ENCODE measurements at regions not wholly inside any gene's neighbourhood (a gene's known extent, or its start where the extent isn't known, plus 50 kb on each side); places are given as distances from the start of the nearest gene placed in this dataset.

DNA sequence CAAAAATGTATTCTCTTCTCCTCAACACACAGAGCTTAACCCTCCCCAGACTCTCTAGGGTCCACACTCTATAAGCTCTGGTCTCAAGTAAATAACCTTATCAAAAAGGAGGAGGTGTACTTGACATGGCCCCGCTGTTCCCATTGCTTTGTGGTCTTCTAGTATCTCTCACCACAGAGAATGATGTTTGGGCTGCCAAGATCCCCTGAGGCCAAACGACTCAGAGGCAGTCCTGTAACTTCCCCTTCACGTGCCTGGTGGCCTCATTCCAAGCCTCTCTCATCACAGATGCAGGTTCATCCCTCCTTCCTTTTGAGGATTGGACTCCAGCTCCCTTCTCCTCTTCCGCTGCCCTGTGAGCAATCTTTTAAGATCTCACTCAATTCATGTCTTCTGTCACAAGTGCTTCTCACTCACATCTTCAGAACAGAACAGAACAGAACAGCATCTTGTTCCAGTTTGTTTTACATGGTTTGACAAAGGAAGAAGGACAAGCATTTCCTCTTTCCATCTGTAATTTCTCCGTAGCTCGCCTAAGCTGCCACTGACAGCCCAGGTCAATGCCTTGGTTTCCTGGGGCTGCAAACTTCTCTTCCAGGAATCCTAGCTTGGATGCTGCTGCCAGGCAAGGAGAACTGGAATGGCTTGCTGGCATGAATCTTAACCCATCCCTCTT lies 541.5 kb downstream of the CD83 start:
- no peak overlapping the region for H3K4me3 ChIP-seq (ENCODE audit: low read length)
- TF ChIP-seq, protein P1, sequence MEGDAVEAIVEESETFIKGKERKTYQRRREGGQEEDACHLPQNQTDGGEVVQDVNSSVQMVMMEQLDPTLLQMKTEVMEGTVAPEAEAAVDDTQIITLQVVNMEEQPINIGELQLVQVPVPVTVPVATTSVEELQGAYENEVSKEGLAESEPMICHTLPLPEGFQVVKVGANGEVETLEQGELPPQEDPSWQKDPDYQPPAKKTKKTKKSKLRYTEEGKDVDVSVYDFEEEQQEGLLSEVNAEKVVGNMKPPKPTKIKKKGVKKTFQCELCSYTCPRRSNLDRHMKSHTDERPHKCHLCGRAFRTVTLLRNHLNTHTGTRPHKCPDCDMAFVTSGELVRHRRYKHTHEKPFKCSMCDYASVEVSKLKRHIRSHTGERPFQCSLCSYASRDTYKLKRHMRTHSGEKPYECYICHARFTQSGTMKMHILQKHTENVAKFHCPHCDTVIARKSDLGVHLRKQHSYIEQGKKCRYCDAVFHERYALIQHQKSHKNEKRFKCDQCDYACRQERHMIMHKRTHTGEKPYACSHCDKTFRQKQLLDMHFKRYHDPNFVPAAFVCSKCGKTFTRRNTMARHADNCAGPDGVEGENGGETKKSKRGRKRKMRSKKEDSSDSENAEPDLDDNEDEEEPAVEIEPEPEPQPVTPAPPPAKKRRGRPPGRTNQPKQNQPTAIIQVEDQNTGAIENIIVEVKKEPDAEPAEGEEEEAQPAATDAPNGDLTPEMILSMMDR (IDR thresholded peaks at IDR 0.05; ENCODE audit: insufficient read depth, low read depth, low read length, missing control alignments), result no peak
- DNase-seq (ENCODE audit: low read depth), result peak; percentile 84

GRCh38 chr6:14659841-14660240 lies 542.3 kb downstream of the CD83 start:
- H3K4me3 ChIP-seq (ENCODE audit: low read length), result no peak overlapping the region
- no peak for DNase-seq (ENCODE audit: low read depth)
- TF ChIP-seq, protein P1 (IDR thresholded peaks at IDR 0.05; ENCODE audit: insufficient read depth, low read depth, low read length, missing control alignments), result no peak

DNA sequence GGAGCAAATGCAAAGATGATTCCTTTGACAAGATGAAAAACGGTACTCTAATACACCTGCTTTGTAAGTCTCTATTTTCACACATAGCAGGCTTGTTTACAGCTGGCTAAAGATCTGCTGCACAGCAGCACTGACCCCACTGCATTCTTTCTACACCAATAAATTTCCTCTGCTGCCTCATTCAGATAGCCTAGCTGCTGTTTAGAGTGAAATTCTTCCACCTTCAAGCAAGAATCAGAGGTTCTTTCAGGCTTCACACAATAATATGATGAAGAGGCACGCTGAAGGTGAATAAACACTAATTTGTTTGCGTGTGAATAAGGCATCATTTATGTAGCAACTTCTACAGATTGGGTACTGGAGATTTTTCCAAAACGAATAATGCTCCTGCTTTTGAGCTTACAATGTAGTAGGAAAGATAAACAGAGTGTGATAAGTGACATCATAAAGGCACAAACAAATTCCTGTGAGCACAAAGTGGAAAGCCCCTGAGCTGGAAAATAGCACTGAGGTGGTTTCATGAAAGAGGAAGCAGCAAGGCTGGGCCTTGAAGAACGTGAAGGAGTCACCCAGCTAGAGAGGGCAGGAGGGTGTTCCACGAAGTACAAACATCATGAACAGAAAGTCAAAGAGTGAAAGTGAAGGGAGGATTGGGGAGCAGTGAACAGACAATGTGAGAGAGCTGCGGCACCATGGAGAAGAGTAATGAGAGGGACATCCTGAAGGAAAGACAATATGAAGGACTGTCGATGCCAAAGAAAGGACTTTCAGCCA lies 543.4 kb downstream of the CD83 start:
- TF ChIP-seq, protein P1 (IDR thresholded peaks at IDR 0.05; ENCODE audit: insufficient read depth, low read depth, low read length, missing control alignments), result no peak
- DNase-seq (ENCODE audit: low read depth), result peak; percentile 39
- H3K4me3 ChIP-seq (ENCODE audit: low read length), result no peak overlapping the region

DNA sequence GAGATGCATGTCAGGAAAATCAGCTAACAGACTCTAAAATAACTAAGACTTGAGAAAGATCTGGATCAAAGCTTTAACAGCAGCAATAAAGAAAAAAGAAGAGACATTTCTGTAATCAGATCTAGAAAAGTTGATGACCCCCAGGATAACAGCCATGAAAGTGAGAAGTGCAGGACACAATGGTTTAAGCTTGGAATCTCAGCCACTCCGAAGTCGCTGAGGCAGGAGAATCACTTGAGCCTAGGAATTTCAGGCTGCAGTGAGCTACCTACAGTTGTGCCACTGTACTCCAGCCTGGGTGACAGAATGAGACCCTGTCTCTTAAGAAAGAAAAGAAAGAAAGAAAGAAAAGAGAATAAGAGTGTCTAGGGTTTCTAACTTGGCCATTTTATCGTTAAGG lies 544.1 kb downstream of the CD83 start:
- no peak for DNase-seq (ENCODE audit: low read depth)
- H3K4me3 ChIP-seq (ENCODE audit: low read length), result no peak overlapping the region
- TF ChIP-seq, protein P1 (IDR thresholded peaks at IDR 0.05; ENCODE audit: insufficient read depth, low read depth, low read length, missing control alignments), result no peak

DNA sequence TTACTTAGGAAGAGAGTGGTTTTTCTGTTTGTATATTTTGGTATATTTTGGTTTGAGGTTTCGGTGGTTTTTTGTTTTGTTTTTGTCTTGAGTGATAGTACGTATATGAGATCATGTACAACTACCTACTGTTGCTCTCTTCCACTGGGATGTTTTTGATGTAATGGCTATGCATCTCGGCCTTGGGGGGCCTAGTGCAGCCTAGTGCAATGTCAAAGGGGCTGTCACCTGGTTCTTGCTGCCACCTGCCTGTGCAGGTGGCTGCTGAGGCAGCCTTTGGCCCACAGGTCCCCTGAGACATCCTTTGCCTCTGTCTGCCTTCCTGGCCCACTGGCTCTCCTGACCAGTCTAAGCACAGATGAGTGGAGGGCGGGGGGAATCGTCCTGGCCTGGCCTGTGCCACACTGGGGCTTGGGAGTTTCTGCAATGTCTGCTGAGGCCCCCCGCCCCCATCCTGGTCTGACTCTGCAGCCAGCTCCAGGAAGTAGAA lies 546.6 kb downstream of the CD83 start:
- TF ChIP-seq, protein P1 (IDR thresholded peaks at IDR 0.05; ENCODE audit: insufficient read depth, low read depth, low read length, missing control alignments), result no peak
- no peak overlapping the region for H3K4me3 ChIP-seq (ENCODE audit: low read length)
- no peak for DNase-seq (ENCODE audit: low read depth)

DNA sequence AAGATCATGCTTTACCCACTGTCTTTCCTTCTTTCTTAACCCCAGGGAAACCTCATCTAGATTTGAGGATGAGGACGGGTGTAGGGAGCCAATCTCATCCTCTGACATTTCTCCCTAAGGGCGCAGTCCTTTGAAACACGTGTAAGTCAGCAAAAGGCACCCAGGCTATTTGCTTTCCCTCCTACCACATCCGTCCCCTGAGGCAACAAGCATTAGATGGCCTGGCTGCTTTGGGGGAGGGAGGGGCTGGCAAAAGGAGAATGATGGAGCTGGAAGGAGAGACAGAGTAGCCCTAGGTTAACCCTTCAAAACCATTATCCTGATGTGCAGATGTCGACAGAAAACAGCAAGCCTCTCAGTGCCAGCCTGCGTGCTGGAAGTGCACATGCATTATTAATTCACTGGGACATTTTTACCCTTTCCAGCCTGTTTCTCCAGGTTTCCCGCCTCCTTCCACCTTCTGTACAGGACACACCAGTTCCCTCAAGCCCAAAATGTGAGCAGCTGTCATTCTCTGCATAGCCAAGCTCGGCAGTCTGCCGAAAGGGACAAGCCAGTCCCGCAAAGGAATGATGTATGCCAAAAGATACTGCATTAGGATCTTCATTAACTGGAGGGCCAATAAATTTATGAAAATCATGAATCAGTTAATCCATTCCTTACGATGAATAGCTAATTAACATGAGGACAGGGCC lies 547.2 kb downstream of the CD83 start:
- DNase-seq (ENCODE audit: low read depth), result peak; percentile 61
- TF ChIP-seq, protein P1 (IDR thresholded peaks at IDR 0.05; ENCODE audit: insufficient read depth, low read depth, low read length, missing control alignments), result no peak
- H3K4me3 ChIP-seq (ENCODE audit: low read length), result no peak overlapping the region
